ENCODE measurements at regions not wholly inside any gene's neighbourhood (a gene's known extent, or its start where the extent isn't known, plus 50 kb on each side); places are given as distances from the start of the nearest gene placed in this dataset.
"Not testable (repeated sequence)": the region's sequence is repeated elsewhere in the genome, so short reads cannot be mapped to it uniquely, and the experiment has no call there.

GRCh38 chr10:84015877-84016595 is 123.3 kb upstream of the GHITM start:
- no peaks in the 10 kb centered on the region for H3K4me1 Mint-ChIP-seq
- no peak overlapping the region for H2AFZ ChIP-seq (ENCODE audit: insufficient read depth, low read depth, low read length, poor library complexity, severe bottlenecking)
- no peaks in the 10 kb centered on the region for H3K36me3 Mint-ChIP-seq
- no peaks in the 10 kb centered on the region for H3K79me2 ChIP-seq (ENCODE audit: insufficient read depth, low read length)
- no peak overlapping the region for H3K4me3 Mint-ChIP-seq
- H3K4me2 ChIP-seq (replicated peaks; ENCODE audit: extremely low read depth, low read length, poor library complexity, severe bottlenecking): no peak overlapping the region
- no peaks in the 10 kb centered on the region for H3K9me3 ChIP-seq (replicated peaks in 1 of 2; ENCODE audit: control insufficient read depth in 1 of 2, insufficient read depth in 1 of 2, low read length in 2 of 2)
- peaks cover 0 to 4% (median 4%) of the 10 kb centered on the region in 3 donors for H3K27me3 Mint-ChIP-seq (ENCODE audit: low read depth in 3 of 3)
- no peaks in the 10 kb centered on the region for H3K4me1 ChIP-seq (ENCODE audit: control insufficient read depth in 1 of 2, insufficient read depth in 2 of 2, low read length in 2 of 2)
- no peak for DNase-seq
- no peak overlapping the region for H3K9ac ChIP-seq (ENCODE audit: insufficient read depth, low read length, poor library complexity, severe bottlenecking)
- H3K27me3 ChIP-seq (ENCODE audit: control insufficient read depth in 2 of 2, insufficient read depth in 2 of 2, low read length in 2 of 2): no peaks in the 10 kb centered on the region
- no peak overlapping the region for H3K4me3 ChIP-seq (replicated peaks in 1 of 3; ENCODE audit: low read depth in 2 of 3, low read length in 3 of 3)
- 88% methylated on average over 1 of the region's 6 CpGs for WGBS (ENCODE audit: insufficient coverage)
- no peaks in the 10 kb centered on the region for H3K36me3 ChIP-seq (replicated peaks in 1 of 2; ENCODE audit: control insufficient read depth in 1 of 2, insufficient read depth in 2 of 2, low read length in 2 of 2)
- H4K20me1 ChIP-seq (ENCODE audit: insufficient read depth, low read length): no peaks in the 10 kb centered on the region
- intact Hi-C loops (cut with micrococcal nuclease): no loop called here
- H3K27ac ChIP-seq (ENCODE audit: low read depth in 1 of 2, low read length in 2 of 2): no peak overlapping the region
- H3K27ac Mint-ChIP-seq: no peak overlapping the region
- peaks cover 0 to 9% (median 3%) of the 10 kb centered on the region in 7 donors for H3K9me3 Mint-ChIP-seq
- TF ChIP-seq CTCF (IDR thresholded peaks at IDR 0.05): no peak

- H3K9me3 Mint-ChIP-seq: peaks cover 4 to 12% (median 6%) of the 10 kb centered on the region in 7 donors
- no peaks in the 10 kb centered on the region for H3K9me3 ChIP-seq (replicated peaks in 1 of 2; ENCODE audit: control insufficient read depth in 1 of 2, insufficient read depth in 1 of 2, low read length in 2 of 2)
- H3K4me3 ChIP-seq (replicated peaks in 1 of 3; ENCODE audit: low read depth in 2 of 3, low read length in 3 of 3): no peak overlapping the region
- peaks cover 0 to 4% (median 3%) of the 10 kb centered on the region in 3 donors for H3K27me3 Mint-ChIP-seq (ENCODE audit: low read depth in 3 of 3)
- no peak overlapping the region for H3K4me3 Mint-ChIP-seq
- H3K27me3 ChIP-seq (ENCODE audit: control insufficient read depth in 2 of 2, insufficient read depth in 2 of 2, low read length in 2 of 2): no peaks in the 10 kb centered on the region
- TF ChIP-seq CTCF (IDR thresholded peaks at IDR 0.05): no peak
- no peak overlapping the region for H3K4me2 ChIP-seq (replicated peaks; ENCODE audit: extremely low read depth, low read length, poor library complexity, severe bottlenecking)
- intact Hi-C loops (cut with micrococcal nuclease): no loop called here
- H3K4me1 Mint-ChIP-seq: no peaks in the 10 kb centered on the region
- H3K27ac ChIP-seq (ENCODE audit: low read depth in 1 of 2, low read length in 2 of 2): no peak overlapping the region
- no peaks in the 10 kb centered on the region for H3K36me3 ChIP-seq (replicated peaks in 1 of 2; ENCODE audit: control insufficient read depth in 1 of 2, insufficient read depth in 2 of 2, low read length in 2 of 2)
- no peak overlapping the region for H3K27ac Mint-ChIP-seq
- no peak overlapping the region for H3K9ac ChIP-seq (ENCODE audit: insufficient read depth, low read length, poor library complexity, severe bottlenecking)
- H3K79me2 ChIP-seq (ENCODE audit: insufficient read depth, low read length): no peaks in the 10 kb centered on the region
- no peaks in the 10 kb centered on the region for H4K20me1 ChIP-seq (ENCODE audit: insufficient read depth, low read length)
- no peaks in the 10 kb centered on the region for H3K4me1 ChIP-seq (ENCODE audit: control insufficient read depth in 1 of 2, insufficient read depth in 2 of 2, low read length in 2 of 2)
- no peak for DNase-seq
- H2AFZ ChIP-seq (ENCODE audit: insufficient read depth, low read depth, low read length, poor library complexity, severe bottlenecking): no peak overlapping the region
- WGBS (ENCODE audit: insufficient coverage): 96% methylated on average over 3 of the region's 3 CpGs
- no peaks in the 10 kb centered on the region for H3K36me3 Mint-ChIP-seq
Measured at GRCh38 chr10:84018826-84019225, 120.5 kb upstream of the GHITM start.

GRCh38 chr10:84019854-84020458 is 119.4 kb upstream of the GHITM start:
- H3K4me1 Mint-ChIP-seq; H4K20me1 ChIP-seq (ENCODE audit: insufficient read depth, low read length); H3K9me3 ChIP-seq (replicated peaks in 1 of 2; ENCODE audit: control insufficient read depth in 1 of 2, insufficient read depth in 1 of 2, low read length in 2 of 2); H2AFZ ChIP-seq (ENCODE audit: insufficient read depth, low read depth, low read length, poor library complexity, severe bottlenecking); H3K36me3 Mint-ChIP-seq; H3K79me2 ChIP-seq (ENCODE audit: insufficient read depth, low read length); DNase-seq; H3K4me3 Mint-ChIP-seq; intact Hi-C loops (cut with micrococcal nuclease); H3K27me3 ChIP-seq (ENCODE audit: control insufficient read depth in 2 of 2, insufficient read depth in 2 of 2, low read length in 2 of 2); H3K4me2 ChIP-seq (replicated peaks; ENCODE audit: extremely low read depth, low read length, poor library complexity, severe bottlenecking); H3K36me3 ChIP-seq (replicated peaks in 1 of 2; ENCODE audit: control insufficient read depth in 1 of 2, insufficient read depth in 2 of 2, low read length in 2 of 2); H3K27ac Mint-ChIP-seq; H3K4me1 ChIP-seq (ENCODE audit: control insufficient read depth in 1 of 2, insufficient read depth in 2 of 2, low read length in 2 of 2); H3K9ac ChIP-seq (ENCODE audit: insufficient read depth, low read length, poor library complexity, severe bottlenecking); H3K27ac ChIP-seq (ENCODE audit: low read depth in 1 of 2, low read length in 2 of 2); H3K4me3 ChIP-seq (replicated peaks in 1 of 3; ENCODE audit: low read depth in 2 of 3, low read length in 3 of 3); H3K27me3 Mint-ChIP-seq (ENCODE audit: low read depth in 3 of 3): not testable (repeated sequence)
- WGBS (ENCODE audit: insufficient coverage): 81% methylated on average over 5 of the region's 9 CpGs
- H3K9me3 Mint-ChIP-seq: peaks cover 4 to 13% (median 6%) of the 10 kb centered on the region in 7 donors

Measured in CD14-positive monocyte (primary cell).